T-cell (primary cell): ENCODE measurements at regions not wholly inside any gene's neighbourhood (a gene's known extent, or its start where the extent isn't known, plus 50 kb on each side); places are given as distances from the start of the nearest gene placed in this dataset.

ENCODE experiments used
- ATAC-seq, 4 experiments: fragments of 200-7000 bp in 3 of 4; fragments of 150-1000 bp in 1 of 4; cut with Tn5 transposase; replicated peaks in 1 of 4; 1 replicate in 3 of 4; 2 replicates in 1 of 4; pipeline ENCODE4 v1.10.0; 2021; ENCODE audit warnings: moderate library complexity in 3 of 4, mild to moderate bottlenecking in 2 of 4, moderate number of reproducible peaks in 1 of 4
- CTCF ChIA-PET, 2 donors: fragments of 300-600 bp; sonication (Branson Sonifier 250); formaldehyde crosslinking; loops; one replicate each; lab custom pipeline; 2022; ENCODE audit warnings: antibody characterized with exemption in 2 of 2; lab: Charles Lee
- POLR2A ChIA-PET, 2 donors: fragments of 300-600 bp; sonication (Branson Sonifier 250); formaldehyde crosslinking; loops; one replicate each; lab custom pipeline; 2022; ENCODE audit warnings: antibody characterized with exemption in 2 of 2; lab: Charles Lee
- DNase-seq, 35 experiments: peaks; one replicate each; pipeline versions ENCODE4 v3.0.0 to v3.0.0-alpha.2; 2013 to 2023
- H3K27ac ChIP-seq: one replicate; pipeline ENCODE4 v1.5.1; 2013; ENCODE audit warnings: low read length
- H3K27me3 ChIP-seq, 2 experiments: replicated peaks in 1 of 2; 1 replicate in 1 of 2; 2 replicates in 1 of 2; pipeline versions ENCODE4 v1.6.1 to v1.7.0; 2013; ENCODE audit warnings: low read length in 1 of 2, mixed read lengths in 1 of 2; ENCODE audit not compliant: control insufficient read depth in 2 of 2, insufficient read depth in 2 of 2; ENCODE audit errors: extremely low read depth in 1 of 2
- H3K36me3 ChIP-seq, 2 donors: 1 replicate in 1 of 2; 2 replicates in 1 of 2; pipeline versions ENCODE4 v1.6.1 to v1.7.0; 2013; ENCODE audit warnings: low read length in 1 of 2; ENCODE audit not compliant: control insufficient read depth in 2 of 2, insufficient read depth in 1 of 2; ENCODE audit errors: extremely low read depth in 1 of 2
- H3K4me1 ChIP-seq, 2 experiments: 1 replicate in 1 of 2; 2 replicates in 1 of 2; pipeline versions ENCODE4 v1.6.1 to v1.7.0; 2013; ENCODE audit warnings: low read length in 2 of 2, mixed read lengths in 1 of 2; ENCODE audit not compliant: insufficient read depth in 2 of 2, control insufficient read depth in 1 of 2; ENCODE audit errors: extremely low read depth in 1 of 2
- H3K4me3 ChIP-seq, 2 donors: 1 replicate in 1 of 2; 2 replicates in 1 of 2; pipeline versions ENCODE4 v1.5.1 to v1.7.0; 2013; ENCODE audit warnings: mild to moderate bottlenecking in 2 of 2, low read length in 1 of 2, moderate library complexity in 1 of 2; ENCODE audit not compliant: control insufficient read depth in 1 of 2; ENCODE audit errors: extremely low read depth in 1 of 2
- H3K9me3 ChIP-seq: 2 replicates; pipeline ENCODE4 v1.7.0; 2013
- H3K27ac Mint-ChIP-seq, 2 donors: one replicate each; pipeline ENCODE4 v1.8.0; 2020 to 2021; ENCODE audit warnings: mild to moderate bottlenecking in 2 of 2, mixed read lengths in 2 of 2
- H3K27me3 Mint-ChIP-seq, 2 donors: one replicate each; pipeline ENCODE4 v1.8.0; 2021 to 2022; ENCODE audit warnings: mixed read lengths in 2 of 2
- H3K36me3 Mint-ChIP-seq: one replicate; pipeline ENCODE4 v1.8.0; 2021; ENCODE audit warnings: mixed read lengths
- H3K4me1 Mint-ChIP-seq, 3 donors: one replicate each; pipeline ENCODE4 v1.8.0; 2020 to 2022; ENCODE audit warnings: mixed read lengths in 3 of 3, mild to moderate bottlenecking in 1 of 3
- H3K4me3 Mint-ChIP-seq, 3 donors: one replicate each; pipeline ENCODE4 v1.8.0; 2020 to 2022; ENCODE audit warnings: mild to moderate bottlenecking in 3 of 3, mixed read lengths in 3 of 3, moderate library complexity in 3 of 3
- H3K9me3 Mint-ChIP-seq, 3 donors: one replicate each; pipeline ENCODE4 v1.8.0; 2020 to 2022; ENCODE audit warnings: mixed read lengths in 3 of 3
- WGBS: methylation state at CpG from one replicate; pipeline ENCODE4 v1.1.5; 2013; ENCODE audit warnings: missing lambda C conversion rate; ENCODE audit not compliant: insufficient coverage; 5-methylcytosine and 5-hydroxymethylcytosine counted together

DNA sequence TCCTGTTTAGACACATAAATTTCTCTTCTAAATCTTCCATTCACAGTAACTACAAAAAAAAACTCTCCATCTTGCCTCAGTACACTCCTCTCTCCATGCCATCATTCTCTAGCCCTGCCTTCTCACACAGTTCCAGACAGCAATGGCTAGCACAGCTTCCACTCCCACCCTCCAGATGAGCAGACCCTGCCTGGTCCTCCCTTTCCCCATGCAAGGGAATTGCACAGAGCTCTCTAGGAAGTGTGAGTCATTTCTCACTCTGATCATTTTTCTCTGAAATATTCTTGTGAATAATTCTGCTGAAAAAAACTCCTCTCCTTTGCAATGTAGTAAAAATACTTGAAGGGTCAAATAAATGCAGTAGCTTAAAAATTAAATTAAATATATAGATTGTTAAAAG lies 170.6 kb downstream of the BMP4 start:
- H3K36me3 ChIP-seq, result no peaks in the 10 kb centered on the region
- no peak for DNase-seq
- Mint-ChIP-seq H3K4me1 (no peaks in the 10 kb centered on the region), H3K27ac (no peak overlapping the region), H3K9me3 (peaks cover 6 to 21% (median 14%) of the 10 kb centered on the region in 3 donors), H3K27me3 (no peaks in the 10 kb centered on the region), H3K4me3 (no peak overlapping the region), H3K36me3 (no peaks in the 10 kb centered on the region)
- no peak overlapping the region for H3K27ac ChIP-seq
- no peaks in the 10 kb centered on the region for H3K27me3 ChIP-seq
- ChIA-PET POLR2A (no interaction called here), CTCF (no interaction called here)
- H3K4me3 ChIP-seq, result no peak overlapping the region
- ATAC-seq, result no peak
- H3K4me1 ChIP-seq, result no peaks in the 10 kb centered on the region
- H3K9me3 ChIP-seq, result no peaks in the 10 kb centered on the region

DNA sequence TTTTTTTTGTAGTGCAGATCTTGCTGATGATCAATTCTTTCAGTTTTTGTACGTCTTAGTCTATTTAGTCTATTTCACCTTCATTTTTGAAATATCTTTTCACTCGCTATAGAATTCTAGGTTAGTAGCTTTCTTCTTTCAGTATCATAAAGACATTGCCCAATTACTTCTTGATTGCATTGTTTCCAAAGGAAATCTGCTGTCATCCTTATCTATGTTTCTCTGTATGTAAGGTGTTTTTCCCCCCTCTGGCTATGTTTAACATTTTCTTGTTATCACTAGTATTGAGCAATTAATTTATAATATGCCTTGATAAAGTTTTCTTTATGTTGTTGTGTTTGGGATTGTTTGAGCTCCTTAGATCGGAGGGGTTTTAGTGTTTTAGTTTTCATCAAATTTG lies 171.9 kb downstream of the BMP4 start:
- H3K36me3 Mint-ChIP-seq, result no peaks in the 10 kb centered on the region
- Histone ChIP-seq H3K4me1 (no peaks in the 10 kb centered on the region), H3K36me3 (no peaks in the 10 kb centered on the region), H3K27ac (no peak overlapping the region), H3K4me3 (no peak overlapping the region), H3K9me3 (no peaks in the 10 kb centered on the region), H3K27me3 (no peaks in the 10 kb centered on the region)
- CTCF ChIA-PET, result no interaction called here
- no CpG with 5 or more reads among the region's 3 CpGs for WGBS
- no peak overlapping the region for H3K27ac Mint-ChIP-seq
- ATAC-seq (no peak), DNase-seq (no peak)
- no peaks in the 10 kb centered on the region for H3K27me3 Mint-ChIP-seq
- no peak overlapping the region for H3K4me3 Mint-ChIP-seq
- no peaks in the 10 kb centered on the region for H3K4me1 Mint-ChIP-seq
- POLR2A ChIA-PET, result interaction anchor here in 1 of 2 donors (0.7 kb wide), 1 partner anchor 35 kb away, joined by 4 read pairs; no protein-coding TSS in a partner anchor
- H3K9me3 Mint-ChIP-seq, result peaks cover 9 to 21% (median 14%) of the 10 kb centered on the region in 3 donors

- Histone ChIP-seq H3K4me3 (no peak overlapping the region), H3K4me1 (no peaks in the 10 kb centered on the region), H3K9me3 (no peaks in the 10 kb centered on the region), H3K27me3 (no peaks in the 10 kb centered on the region), H3K36me3 (no peaks in the 10 kb centered on the region), H3K27ac (no peak overlapping the region)
- CTCF ChIA-PET, result no interaction called here
- Mint-ChIP-seq H3K4me1 (no peaks in the 10 kb centered on the region), H3K27me3 (no peaks in the 10 kb centered on the region), H3K4me3 (no peak overlapping the region), H3K36me3 (no peaks in the 10 kb centered on the region), H3K27ac (no peak overlapping the region), H3K9me3 (peaks cover 9 to 22% (median 14%) of the 10 kb centered on the region in 3 donors)
- no peak for DNase-seq
- no peak for ATAC-seq
- POLR2A ChIA-PET, result no interaction called here
Observed at GRCh38 chr14:53783256-53783655, 173.4 kb downstream of the BMP4 start.

- no peaks in the 10 kb centered on the region for H3K27me3 ChIP-seq
- ATAC-seq (no peak), DNase-seq (no peak)
- Mint-ChIP-seq H3K27me3 (no peaks in the 10 kb centered on the region), H3K4me1 (no peaks in the 10 kb centered on the region), H3K4me3 (no peak overlapping the region), H3K27ac (no peak overlapping the region), H3K36me3 (no peaks in the 10 kb centered on the region), H3K9me3 (peaks cover 9 to 17% (median 12%) of the 10 kb centered on the region in 3 donors)
- H3K4me3 ChIP-seq, result no peak overlapping the region
- CTCF ChIA-PET, result no interaction called here
- no peaks in the 10 kb centered on the region for H3K9me3 ChIP-seq
- no peaks in the 10 kb centered on the region for H3K4me1 ChIP-seq
- H3K27ac ChIP-seq, result no peak overlapping the region
- POLR2A ChIA-PET, result no interaction called here
- H3K36me3 ChIP-seq, result no peaks in the 10 kb centered on the region
- 73% methylated on average over 2 of the region's 7 CpGs for WGBS
Observed at GRCh38 chr14:53780051-53780555, 176.5 kb downstream of the BMP4 start.

- no peaks in the 10 kb centered on the region for H3K36me3 ChIP-seq
- Mint-ChIP-seq H3K27ac (no peak overlapping the region), H3K4me3 (no peak overlapping the region), H3K27me3 (no peaks in the 10 kb centered on the region), H3K36me3 (no peaks in the 10 kb centered on the region), H3K4me1 (no peaks in the 10 kb centered on the region), H3K9me3 (peaks cover 4 to 9% (median 9%) of the 10 kb centered on the region in 3 donors)
- ATAC-seq, result no peak
- no peak for DNase-seq
- POLR2A ChIA-PET, result no interaction called here
- no peaks in the 10 kb centered on the region for H3K9me3 ChIP-seq
- no peak overlapping the region for H3K4me3 ChIP-seq
- 60% methylated on average over 1 of the region's 2 CpGs for WGBS
- no peaks in the 10 kb centered on the region for H3K4me1 ChIP-seq
- H3K27me3 ChIP-seq, result no peaks in the 10 kb centered on the region
- no peak overlapping the region for H3K27ac ChIP-seq
- CTCF ChIA-PET, result no interaction called here
Observed at GRCh38 chr14:53779301-53779700, 177.3 kb downstream of the BMP4 start.

DNA sequence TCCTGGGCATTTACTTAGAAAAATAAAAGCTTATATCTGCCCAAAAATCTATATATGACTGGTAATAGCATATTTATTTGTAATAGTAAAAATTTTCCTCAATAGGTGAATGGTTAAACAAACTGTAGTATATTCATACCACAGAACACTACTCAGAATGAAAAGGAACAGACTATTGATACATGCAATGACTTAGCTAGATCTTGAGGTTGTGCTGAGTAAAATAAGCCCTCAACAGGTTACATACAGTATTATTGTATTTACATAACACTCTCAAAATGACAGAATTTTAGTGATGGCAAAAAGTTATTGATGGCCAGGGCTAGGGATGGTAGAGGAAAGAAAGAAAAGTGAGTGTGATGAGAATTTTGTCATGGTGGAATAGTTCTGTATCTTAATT lies 178.4 kb downstream of the BMP4 start:
- Histone ChIP-seq H3K4me1 (no peaks in the 10 kb centered on the region), H3K9me3 (no peaks in the 10 kb centered on the region), H3K4me3 (no peak overlapping the region), H3K36me3 (no peaks in the 10 kb centered on the region), H3K27ac (no peak overlapping the region), H3K27me3 (no peaks in the 10 kb centered on the region)
- Mint-ChIP-seq H3K4me1 (no peaks in the 10 kb centered on the region), H3K36me3 (no peaks in the 10 kb centered on the region), H3K27me3 (no peaks in the 10 kb centered on the region), H3K4me3 (no peak overlapping the region), H3K9me3 (peaks cover 2 to 5% (median 3%) of the 10 kb centered on the region in 3 donors), H3K27ac (no peak overlapping the region)
- DNase-seq (no peak), ATAC-seq (no peak)
- ChIA-PET CTCF (no interaction called here), POLR2A (no interaction called here)

GRCh38 chr14:53772936-53773335 lies 183.7 kb downstream of the BMP4 start:
- H3K27me3 ChIP-seq, result no peaks in the 10 kb centered on the region
- ATAC-seq, result no peak
- DNase-seq, result no peak
- H3K36me3 ChIP-seq, result no peaks in the 10 kb centered on the region
- no peak overlapping the region for H3K27ac ChIP-seq
- Mint-ChIP-seq H3K27ac (no peak overlapping the region), H3K4me1 (no peaks in the 10 kb centered on the region), H3K27me3 (peaks cover 0 to 5% of the 10 kb centered on the region in 2 donors), H3K36me3 (no peaks in the 10 kb centered on the region), H3K4me3 (no peak overlapping the region), H3K9me3 (peaks cover 0 to 2% (median under 1%) of the 10 kb centered on the region in 3 donors)
- H3K9me3 ChIP-seq, result no peaks in the 10 kb centered on the region
- POLR2A ChIA-PET, result no interaction called here
- H3K4me3 ChIP-seq, result no peak overlapping the region
- no CpG with 5 or more reads among the region's 5 CpGs for WGBS
- no peaks in the 10 kb centered on the region for H3K4me1 ChIP-seq
- CTCF ChIA-PET, result no interaction called here
